GM12891 (cell line): ENCODE measurements at regions not wholly inside any gene's neighbourhood (a gene's known extent, or its start where the extent isn't known, plus 50 kb on each side); places are given as distances from the start of the nearest gene placed in this dataset.

ENCODE experiments used
- POLR2A ChIP-seq: IDR thresholded peaks from 2 replicates; pipeline ENCODE4 v1.6.1; 2011; ENCODE audit warnings: low read depth, low read length, control low read depth
- POU2F2 ChIP-seq: IDR thresholded peaks from 2 replicates; pipeline ENCODE4 v1.6.1; 2011; ENCODE audit warnings: low read depth, mild to moderate bottlenecking, control low read depth, low read length, moderate library complexity

DNA sequence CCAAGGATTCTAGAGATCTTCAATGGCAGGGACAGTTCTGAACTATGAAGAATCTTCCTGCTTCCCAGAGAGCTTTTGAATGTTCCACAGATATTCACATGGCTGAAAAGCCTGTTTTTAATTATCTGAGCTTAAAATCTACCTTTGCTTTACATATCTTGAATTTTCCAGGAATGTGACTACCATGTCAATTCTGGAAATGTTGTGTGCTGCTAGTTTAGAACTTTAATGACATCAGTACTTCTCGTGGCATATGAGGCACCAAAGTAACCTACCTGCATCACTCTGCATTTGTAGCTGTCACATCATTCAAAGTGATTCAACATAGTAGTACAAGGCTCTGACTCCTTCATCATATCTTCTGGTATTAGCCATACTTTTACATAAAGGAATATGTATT, 122.7 kb upstream of the NFIA start:
- no peak for TF ChIP-seq POU2F2
- no peak for TF ChIP-seq POLR2A
